ENCODE measurements at regions not wholly inside any gene's neighbourhood (a gene's known extent, or its start where the extent isn't known, plus 50 kb on each side); places are given as distances from the start of the nearest gene placed in this dataset.

- DNase-seq (ENCODE audit: low read depth, low spot score) (no peak), FAIRE-seq (no peak)
- Histone ChIP-seq H2AFZ (ENCODE audit: control insufficient read depth, low read length) (no peak overlapping the region), H3K36me3 (ENCODE audit: control insufficient read depth in 2 of 2, extremely low read depth in 1 of 2, insufficient read depth in 2 of 2, low read length in 2 of 2) (no peaks in the 10 kb centered on the region), H3K9ac (ENCODE audit: control insufficient read depth, extremely low read depth, insufficient read depth, low read length) (no peak overlapping the region), H3K27me3 (ENCODE audit: control insufficient read depth, extremely low read depth, insufficient read depth, low read length) (no peaks in the 10 kb centered on the region), H3K4me3 (ENCODE audit: control insufficient read depth in 2 of 3, extremely low read depth in 1 of 3, insufficient read depth in 2 of 3, low read depth in 1 of 3, low read length in 3 of 3) (no peak overlapping the region), H3K4me2 (ENCODE audit: control insufficient read depth, extremely low read depth, insufficient read depth, low read depth, low read length) (no peak overlapping the region), H4K20me1 (ENCODE audit: control insufficient read depth, extremely low read depth, insufficient read depth, low read length) (no peaks in the 10 kb centered on the region), H3K27ac (ENCODE audit: control insufficient read depth, insufficient read depth, low read length) (no peak overlapping the region), H3K4me1 (ENCODE audit: control insufficient read depth, extremely low read depth, insufficient read depth, low read length) (no peaks in the 10 kb centered on the region), H3K79me2 (ENCODE audit: control insufficient read depth, insufficient read depth, low read length) (no peaks in the 10 kb centered on the region), H3K9me3 (ENCODE audit: control insufficient read depth, low read depth, low read length) (no peaks in the 10 kb centered on the region), H3K9me1 (ENCODE audit: control insufficient read depth, extremely low read depth, insufficient read depth, low read length) (no peaks in the 10 kb centered on the region)
- dilution Hi-C loops (cut with MboI; ENCODE audit: extremely low pct_ligation_motif_present, low sequenced_read_pairs), result no loop called here
- no peak for TF ChIP-seq CTCF (optimal IDR thresholded peaks at IDR 0.05 in 1 of 3, IDR thresholded peaks at IDR 0.05 in 1 of 3, conservative IDR thresholded peaks at IDR 0.05 in 1 of 3; ENCODE audit: extremely low read depth in 1 of 3, insufficient read depth in 2 of 3, low read length in 3 of 3)
- no peak for TF ChIP-seq EZH2 (IDR thresholded peaks at IDR 0.05; ENCODE audit: low read length)
Measured at GRCh38 chrX:43500246-43500645, 155.9 kb upstream of the MAOA start.

GRCh38 chrX:43500996-43501694 is 155.0 kb upstream of the MAOA start:
- Histone ChIP-seq H3K4me2 (ENCODE audit: control insufficient read depth, extremely low read depth, insufficient read depth, low read depth, low read length) (no peak overlapping the region), H4K20me1 (ENCODE audit: control insufficient read depth, extremely low read depth, insufficient read depth, low read length) (no peaks in the 10 kb centered on the region), H3K27me3 (ENCODE audit: control insufficient read depth, extremely low read depth, insufficient read depth, low read length) (no peaks in the 10 kb centered on the region), H3K27ac (ENCODE audit: control insufficient read depth, insufficient read depth, low read length) (no peak overlapping the region), H3K9ac (ENCODE audit: control insufficient read depth, extremely low read depth, insufficient read depth, low read length) (no peak overlapping the region), H2AFZ (ENCODE audit: control insufficient read depth, low read length) (no peak overlapping the region), H3K9me3 (ENCODE audit: control insufficient read depth, low read depth, low read length) (no peaks in the 10 kb centered on the region), H3K4me1 (ENCODE audit: control insufficient read depth, extremely low read depth, insufficient read depth, low read length) (no peaks in the 10 kb centered on the region), H3K9me1 (ENCODE audit: control insufficient read depth, extremely low read depth, insufficient read depth, low read length) (no peaks in the 10 kb centered on the region), H3K36me3 (ENCODE audit: control insufficient read depth in 2 of 2, extremely low read depth in 1 of 2, insufficient read depth in 2 of 2, low read length in 2 of 2) (no peaks in the 10 kb centered on the region), H3K79me2 (ENCODE audit: control insufficient read depth, insufficient read depth, low read length) (no peaks in the 10 kb centered on the region), H3K4me3 (ENCODE audit: control insufficient read depth in 2 of 3, extremely low read depth in 1 of 3, insufficient read depth in 2 of 3, low read depth in 1 of 3, low read length in 3 of 3) (no peak overlapping the region)
- no peak for FAIRE-seq
- TF ChIP-seq CTCF (optimal IDR thresholded peaks at IDR 0.05 in 1 of 3, IDR thresholded peaks at IDR 0.05 in 1 of 3, conservative IDR thresholded peaks at IDR 0.05 in 1 of 3; ENCODE audit: extremely low read depth in 1 of 3, insufficient read depth in 2 of 3, low read length in 3 of 3) (no peak), EZH2 (IDR thresholded peaks at IDR 0.05; ENCODE audit: low read length) (no peak)
- dilution Hi-C loops (cut with MboI; ENCODE audit: extremely low pct_ligation_motif_present, low sequenced_read_pairs), result no loop called here
- no peak for DNase-seq (ENCODE audit: low read depth, low spot score)
